ENCODE measurements at regions not wholly inside any gene's neighbourhood (a gene's known extent, or its start where the extent isn't known, plus 50 kb on each side); places are given as distances from the start of the nearest gene placed in this dataset.

- Mint-ChIP-seq H3K4me3 (no peak overlapping the region), H3K36me3 (ENCODE audit: low read depth) (no peaks in the 10 kb centered on the region), H3K9me3 (no peaks in the 10 kb centered on the region), H3K27ac (no peak overlapping the region), H3K27me3 (ENCODE audit: insufficient read depth, low read depth, poor library complexity) (peaks cover 14% of the 10 kb centered on the region), H3K4me1 (peaks cover 11% of the 10 kb centered on the region; the same call in 2 of the 3 replicates)
- Histone ChIP-seq H2AFZ (no peak overlapping the region), H3K27me3 (ENCODE audit: insufficient read depth) (no peaks in the 10 kb centered on the region), H3K27ac (ENCODE audit: low read depth) (no peak overlapping the region), H3K4me2 (no peak overlapping the region), H4K20me1 (replicated peaks; ENCODE audit: insufficient read depth) (no peaks in the 10 kb centered on the region), H3K4me3 (no peak overlapping the region), H3K9me2 (ENCODE audit: insufficient read depth) (no peaks in the 10 kb centered on the region), H3F3A (replicated peaks; ENCODE audit: low read depth) (no peaks in the 10 kb centered on the region), H3K4me1 (ENCODE audit: insufficient read depth) (no peaks in the 10 kb centered on the region), H3K36me3 (ENCODE audit: insufficient read depth) (no peaks in the 10 kb centered on the region), H3K79me2 (replicated peaks; ENCODE audit: insufficient read depth) (no peaks in the 10 kb centered on the region)
- TF ChIP-seq EZH2 (IDR thresholded peaks at IDR 0.05; ENCODE audit: low read depth, unreplicated experiment) (no peak), CREB1 (CRISPR knock-in tag; IDR thresholded peaks at IDR 0.05; ENCODE audit: low read depth) (no peak), STAT1 (IDR thresholded peaks at IDR 0.05; ENCODE audit: unreplicated experiment) (no peak), ZNF114 (CRISPR knock-in tag; IDR thresholded peaks at IDR 0.05) (no peak), ZNF462 (CRISPR knock-in tag; IDR thresholded peaks at IDR 0.05) (no peak), REST (IDR thresholded peaks at IDR 0.05; ENCODE audit: unreplicated experiment) (no peak), ETS1 (IDR thresholded peaks at IDR 0.05) (no peak), POLR2AphosphoS5 (IDR thresholded peaks at IDR 0.05; ENCODE audit: low read depth) (no peak)
- DNase-seq (ENCODE audit: low spot score) (no peak), ATAC-seq (no peak)
Observed at GRCh38 chr1:5513179-5513578, 479.0 kb downstream of the NPHP4 start.
